ENCODE measurements at regions not wholly inside any gene's neighbourhood (a gene's known extent, or its start where the extent isn't known, plus 50 kb on each side); places are given as distances from the start of the nearest gene placed in this dataset.

DNA sequence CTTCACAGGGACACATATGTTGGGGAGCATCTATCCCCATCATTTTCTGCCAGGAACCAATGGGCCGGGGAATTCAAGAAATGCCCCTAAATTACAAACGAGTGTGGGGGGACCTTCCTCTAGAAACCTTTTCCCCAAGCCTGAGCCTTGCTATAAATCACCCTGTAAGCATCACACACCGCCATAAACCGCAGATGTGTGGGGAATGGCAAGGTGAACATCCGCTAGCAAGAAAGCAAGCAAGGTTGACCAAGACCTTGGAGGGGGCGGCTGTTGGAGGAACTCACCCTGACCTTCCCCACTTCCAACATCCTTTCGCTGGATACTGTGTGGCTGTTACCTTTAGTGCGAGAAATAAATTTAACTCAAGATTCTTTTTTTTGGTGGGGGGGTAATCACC, 693.3 kb upstream of the TBX3 start:
- TF ChIP-seq, protein P1, sequence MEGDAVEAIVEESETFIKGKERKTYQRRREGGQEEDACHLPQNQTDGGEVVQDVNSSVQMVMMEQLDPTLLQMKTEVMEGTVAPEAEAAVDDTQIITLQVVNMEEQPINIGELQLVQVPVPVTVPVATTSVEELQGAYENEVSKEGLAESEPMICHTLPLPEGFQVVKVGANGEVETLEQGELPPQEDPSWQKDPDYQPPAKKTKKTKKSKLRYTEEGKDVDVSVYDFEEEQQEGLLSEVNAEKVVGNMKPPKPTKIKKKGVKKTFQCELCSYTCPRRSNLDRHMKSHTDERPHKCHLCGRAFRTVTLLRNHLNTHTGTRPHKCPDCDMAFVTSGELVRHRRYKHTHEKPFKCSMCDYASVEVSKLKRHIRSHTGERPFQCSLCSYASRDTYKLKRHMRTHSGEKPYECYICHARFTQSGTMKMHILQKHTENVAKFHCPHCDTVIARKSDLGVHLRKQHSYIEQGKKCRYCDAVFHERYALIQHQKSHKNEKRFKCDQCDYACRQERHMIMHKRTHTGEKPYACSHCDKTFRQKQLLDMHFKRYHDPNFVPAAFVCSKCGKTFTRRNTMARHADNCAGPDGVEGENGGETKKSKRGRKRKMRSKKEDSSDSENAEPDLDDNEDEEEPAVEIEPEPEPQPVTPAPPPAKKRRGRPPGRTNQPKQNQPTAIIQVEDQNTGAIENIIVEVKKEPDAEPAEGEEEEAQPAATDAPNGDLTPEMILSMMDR (conservative IDR thresholded peaks at IDR 0.05; ENCODE audit: low read length) = no peak
- no peak for TF ChIP-seq EZH2phosphoT487 (IDR thresholded peaks at IDR 0.05; ENCODE audit: borderline replicate concordance)

Measured in Loucy (cell line).